Left colon (tissue), 2 donors: ENCODE measurements at regions not wholly inside any gene's neighbourhood (a gene's known extent, or its start where the extent isn't known, plus 50 kb on each side); places are given as distances from the start of the nearest gene placed in this dataset.
A peak's percentile ranks its signal among the peaks of the same experiment; 100 is the strongest.

Experiments
- ATAC-seq: fragments of 200-7000 bp; cut with Tn5 transposase; one replicate; pipeline ENCODE4 v1.9.1; 2020; ENCODE audit warnings: mild to moderate bottlenecking, moderate library complexity
- DNase-seq, 2 donors: peaks; one replicate each; pipeline ENCODE4 v3.0.0-alpha.2; 2020
- intact Hi-C, 2 donors: fragments of 100-400 bp; cut with DNase I in 1 of 2; cut with micrococcal nuclease in 1 of 2; formaldehyde crosslinking; loops; one replicate each; pipeline versions ENCODE4 v1.11.2 to v1.14.0; 2022; cut with DNase I, micrococcal nuclease
- donor health status: DM: no; HTN: no; CAD: no.
- donor health status: DM: yes; HTN: yes; CAD: no.

- intact Hi-C loops = no loop called here
- ATAC-seq = no peak
These were observed 185.9 kb upstream of the MAF start for GRCh38 chr16:79786389-79786788.

GRCh38 chr16:79784007-79784406 is 183.5 kb upstream of the MAF start:
- intact Hi-C loops = no loop called here
- DNase-seq (no peak), ATAC-seq (no peak)

More at GRCh38 chr16:79786389-79786788, 185.9 kb upstream of the MAF start:
- no peak for DNase-seq

- intact Hi-C loops = no loop called here
- DNase-seq = no peak
These were observed 177.1 kb upstream of the MAF start for GRCh38 chr16:79777679-79778078.

GRCh38 chr16:79776243-79776847 is 175.8 kb upstream of the MAF start:
- DNase-seq = peak in 1 of 2 donors; percentile 18
- ATAC-seq = peak; percentile 47

More at GRCh38 chr16:79777679-79778078, 177.1 kb upstream of the MAF start:
- no peak for ATAC-seq

GRCh38 chr16:79772784-79773183 is 172.2 kb upstream of the MAF start:
- no peak for DNase-seq
- no peak for ATAC-seq
- intact Hi-C loops = no loop called here

More at GRCh38 chr16:79776243-79776847, 175.8 kb upstream of the MAF start:
- intact Hi-C loops = no loop called here

GRCh38 chr16:79772048-79772447 is 171.5 kb upstream of the MAF start:
- peak in 1 of 2 donors; percentile 21 for DNase-seq
- intact Hi-C loops = no loop called here
- ATAC-seq = peak; percentile 72

- DNase-seq = peak; percentile 90 to 91
- intact Hi-C loops = no loop called here
These were observed 169.9 kb upstream of the MAF start for GRCh38 chr16:79770244-79771064.

GRCh38 chr16:79769928-79770243 is 169.3 kb upstream of the MAF start:
- no peak for DNase-seq
- ATAC-seq = no peak
- intact Hi-C loops = no loop called here

More at GRCh38 chr16:79770244-79771064, 169.9 kb upstream of the MAF start:
- peak; percentile 86 for ATAC-seq

GRCh38 chr16:79769270-79769927 is 168.9 kb upstream of the MAF start:
- intact Hi-C loops = no loop called here
- ATAC-seq (no peak), DNase-seq (no peak)

- intact Hi-C loops = no loop called here
- ATAC-seq (no peak), DNase-seq (peak in 1 of 2 donors; percentile 11)
These were observed 167.9 kb upstream of the MAF start for GRCh38 chr16:79768276-79768970.

GRCh38 chr16:79767421-79768275 is 167.1 kb upstream of the MAF start:
- ATAC-seq = peak; percentile 53
- peak; percentile 48 to 54 for DNase-seq
- intact Hi-C loops = no loop called here

- ATAC-seq (no peak), DNase-seq (no peak)
- intact Hi-C loops = no loop called here
These were observed 165.4 kb upstream of the MAF start for GRCh38 chr16:79765901-79766394.

GRCh38 chr16:79765431-79765830 is 164.9 kb upstream of the MAF start:
- intact Hi-C loops = no loop called here
- no peak for ATAC-seq
- DNase-seq = no peak

GRCh38 chr16:79764415-79765110 is 164.0 kb upstream of the MAF start:
- intact Hi-C loops = no loop called here
- DNase-seq (no peak), ATAC-seq (no peak)

- ATAC-seq (no peak), DNase-seq (no peak)
- intact Hi-C loops = no loop called here
These were observed 161.7 kb upstream of the MAF start for GRCh38 chr16:79762217-79762616.

- no peak for DNase-seq
- peak; percentile 22 for ATAC-seq
- intact Hi-C loops = no loop called here
These were observed 158.2 kb upstream of the MAF start for GRCh38 chr16:79758615-79759346.

- DNase-seq = no peak
- ATAC-seq = no peak
- intact Hi-C loops = no loop called here
These were observed 157.4 kb upstream of the MAF start for GRCh38 chr16:79757968-79758367.
